ENCODE measurements at regions not wholly inside any gene's neighbourhood (a gene's known extent, or its start where the extent isn't known, plus 50 kb on each side); places are given as distances from the start of the nearest gene placed in this dataset.
"Not testable (repeated sequence)": the region's sequence is repeated elsewhere in the genome, so short reads cannot be mapped to it uniquely, and the experiment has no call there.

GRCh38 chr9:104368318-104368717, 135.7 kb upstream of the OR13F1 start:
- not testable (repeated sequence) for TF ChIP-seq CTCF, POLR2A (IDR thresholded peaks at IDR 0.05)

Measured in esophagus squamous epithelium (tissue), 4 donors.